Activated CD8-positive, alpha-beta T cell treated with anti-CD3 and anti-CD28 coated beads, Interleukin-2, amount 10 ng/mL, durations not matched to agents 7 days and 5 days (primary cell): ENCODE measurements at regions not wholly inside any gene's neighbourhood (a gene's known extent, or its start where the extent isn't known, plus 50 kb on each side); places are given as distances from the start of the nearest gene placed in this dataset.
"Not testable (repeated sequence)": the region's sequence is repeated elsewhere in the genome, so short reads cannot be mapped to it uniquely, and the experiment has no call there.

ENCODE experiments used
- ATAC-seq: fragments of 150-1000 bp; cut with Tn5 transposase; one replicate; pipeline ENCODE4 v1.10.0; 2021; ENCODE audit warnings: moderate library complexity
- CTCF ChIA-PET: fragments of 350-600 bp; sonication (Branson Sonifier 250); formaldehyde crosslinking; loops from one replicate; lab custom pipeline; 2021; ENCODE audit warnings: antibody characterized with exemption; lab: Charles Lee
- POLR2A ChIA-PET: fragments of 350-600 bp; sonication (Branson Sonifier 250); formaldehyde crosslinking; loops from one replicate; lab custom pipeline; 2021; ENCODE audit warnings: antibody characterized with exemption; lab: Charles Lee
- DNase-seq: peaks from one replicate; pipeline ENCODE4 v3.0.0-alpha.2; 2020
- H3K27ac Mint-ChIP-seq: one replicate; pipeline ENCODE4 v1.8.0; 2021; ENCODE audit warnings: mild to moderate bottlenecking, mixed read lengths
- H3K27me3 Mint-ChIP-seq: one replicate; pipeline ENCODE4 v1.8.0; 2021; ENCODE audit warnings: low read depth, mixed read lengths
- H3K36me3 Mint-ChIP-seq: one replicate; pipeline ENCODE4 v1.8.0; 2021; ENCODE audit warnings: low read depth, mixed read lengths
- H3K4me1 Mint-ChIP-seq: one replicate; pipeline ENCODE4 v1.8.0; 2021; ENCODE audit warnings: low read depth, mixed read lengths
- H3K4me3 Mint-ChIP-seq: one replicate; pipeline ENCODE4 v1.8.0; 2021; ENCODE audit warnings: mild to moderate bottlenecking, mixed read lengths
- H3K9me3 Mint-ChIP-seq: one replicate; pipeline ENCODE4 v1.8.0; 2022; ENCODE audit warnings: mixed read lengths; ENCODE audit not compliant: insufficient read depth

DNA sequence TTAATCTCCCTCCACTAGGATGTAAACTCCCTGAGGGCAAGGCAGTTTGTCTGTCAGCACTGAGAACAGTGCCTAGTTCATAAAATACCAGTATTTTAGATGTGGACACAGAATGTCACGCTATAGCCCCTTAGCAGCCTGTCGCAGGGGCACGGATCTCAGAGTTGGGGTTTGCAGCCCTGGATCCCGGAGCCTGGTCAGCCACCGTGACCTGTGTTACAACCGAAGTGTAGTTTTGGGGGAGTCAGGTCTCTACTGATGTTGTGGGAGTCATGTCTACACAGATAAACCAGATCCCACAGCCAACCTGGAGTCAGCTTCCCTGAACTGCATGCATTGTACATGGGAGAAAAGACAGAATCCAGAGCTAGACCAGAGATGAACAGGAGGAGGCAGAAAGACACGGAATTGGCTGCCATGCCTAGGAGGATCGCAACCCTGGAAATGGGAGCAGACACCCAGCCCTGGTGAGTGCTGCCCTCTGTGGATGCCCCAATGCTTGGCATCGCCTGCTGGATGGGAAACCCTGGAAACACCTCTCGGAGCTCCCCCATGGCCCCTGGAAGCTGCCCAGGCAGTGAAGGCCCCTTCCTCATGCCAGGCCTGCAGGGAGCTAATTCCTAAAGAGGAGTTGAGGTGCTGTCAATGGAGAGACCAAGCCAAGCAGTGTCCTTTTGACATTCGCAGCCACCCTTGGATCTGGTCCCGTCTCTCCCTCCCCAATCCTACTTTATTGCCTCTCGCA is 851.3 kb downstream of the TBC1D22A start:
- no peaks in the 10 kb centered on the region for H3K9me3 Mint-ChIP-seq
- no peaks in the 10 kb centered on the region for H3K27me3 Mint-ChIP-seq
- H3K27ac Mint-ChIP-seq, result no peak overlapping the region
- ChIA-PET POLR2A (no interaction called here), CTCF (no interaction called here)
- H3K4me1 Mint-ChIP-seq, result no peaks in the 10 kb centered on the region
- no peak for DNase-seq
- H3K36me3 Mint-ChIP-seq, result no peaks in the 10 kb centered on the region
- no peak overlapping the region for H3K4me3 Mint-ChIP-seq
- no peak for ATAC-seq

DNA sequence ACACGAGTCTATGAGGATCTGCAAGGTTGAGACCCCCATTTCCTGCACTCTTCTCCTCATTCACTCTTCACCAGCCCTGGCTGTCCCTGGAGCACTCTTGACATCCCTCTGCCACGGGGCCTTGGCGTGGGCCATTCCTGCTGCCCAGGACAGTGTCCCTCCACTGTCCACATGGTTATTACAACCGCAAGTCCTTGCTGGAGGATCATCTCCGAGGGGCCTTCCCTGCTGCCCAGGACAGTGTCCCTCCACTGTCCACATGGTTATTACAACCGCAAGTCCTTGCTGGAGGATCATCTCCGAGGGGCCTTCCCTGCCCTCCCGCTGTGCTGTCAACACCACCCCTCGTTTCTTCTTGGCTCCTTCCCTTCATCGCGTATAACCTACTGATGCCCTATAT is 850.7 kb downstream of the TBC1D22A start:
- H3K9me3 Mint-ChIP-seq, H3K36me3 Mint-ChIP-seq, CTCF ChIA-PET, H3K4me3 Mint-ChIP-seq, DNase-seq, H3K4me1 Mint-ChIP-seq, H3K27ac Mint-ChIP-seq, POLR2A ChIA-PET, ATAC-seq, H3K27me3 Mint-ChIP-seq: not testable (repeated sequence)

DNA sequence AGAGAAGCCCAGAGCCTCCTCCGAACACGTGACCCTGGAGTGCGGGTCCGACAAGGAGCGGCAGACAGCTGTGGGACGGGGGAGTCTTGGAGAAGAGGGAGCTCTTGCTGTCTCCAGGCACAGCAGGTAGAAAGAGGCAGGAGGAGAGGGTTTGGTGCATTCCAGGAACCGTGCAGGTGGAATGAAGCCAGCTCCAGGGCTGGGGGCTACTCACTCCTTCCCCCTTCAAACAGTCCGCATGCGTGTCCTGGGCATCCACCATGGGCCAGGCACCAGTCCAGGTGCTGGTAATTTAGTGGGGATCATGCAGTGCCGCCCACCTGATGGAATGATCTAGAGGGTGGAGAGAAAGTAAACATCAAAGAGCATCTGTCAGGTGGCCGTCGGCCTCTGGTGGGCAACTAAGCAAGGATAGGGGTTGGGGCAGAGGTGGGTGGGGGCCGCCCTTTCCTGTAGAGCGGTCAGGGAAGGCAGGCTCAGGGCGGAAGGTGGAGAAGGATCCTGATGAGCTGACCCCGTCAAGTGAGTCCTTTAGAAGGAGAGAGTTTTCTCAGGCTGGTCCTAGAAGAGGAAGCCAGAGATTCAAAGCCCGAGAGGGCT is 850.0 kb downstream of the TBC1D22A start:
- POLR2A ChIA-PET, result no interaction called here
- ATAC-seq (no peak), DNase-seq (peak; percentile 20)
- H3K4me1 Mint-ChIP-seq, result no peaks in the 10 kb centered on the region
- no peaks in the 10 kb centered on the region for H3K36me3 Mint-ChIP-seq
- no peaks in the 10 kb centered on the region for H3K27me3 Mint-ChIP-seq
- H3K27ac Mint-ChIP-seq, result no peak overlapping the region
- no peaks in the 10 kb centered on the region for H3K9me3 Mint-ChIP-seq
- CTCF ChIA-PET, result no interaction called here
- H3K4me3 Mint-ChIP-seq, result no peak overlapping the region

DNA sequence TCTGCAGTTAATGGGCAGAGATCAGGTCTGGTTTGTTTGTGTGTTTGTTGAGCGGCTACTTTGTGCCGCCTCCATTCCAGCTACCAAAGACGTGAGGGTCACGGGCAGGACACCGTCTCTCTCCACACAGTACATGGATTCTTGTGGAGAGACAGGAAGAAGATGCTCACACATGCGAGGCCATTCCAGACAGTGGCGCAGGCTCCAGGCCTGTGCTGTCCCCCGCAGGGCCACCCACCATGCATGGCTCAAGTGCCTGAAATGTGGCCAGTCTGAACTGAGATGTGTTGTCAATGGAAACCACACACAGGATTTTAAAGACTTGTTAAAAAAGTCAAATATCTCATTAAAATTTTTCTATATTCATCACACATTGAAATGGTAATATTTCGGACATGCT is 848.3 kb downstream of the TBC1D22A start:
- ATAC-seq (no peak), DNase-seq (peak; percentile 20)
- ChIA-PET CTCF (no interaction called here), POLR2A (no interaction called here)
- no peaks in the 10 kb centered on the region for H3K4me1 Mint-ChIP-seq
- H3K36me3 Mint-ChIP-seq, result no peaks in the 10 kb centered on the region
- no peak overlapping the region for H3K27ac Mint-ChIP-seq
- H3K4me3 Mint-ChIP-seq, result no peak overlapping the region
- H3K27me3 Mint-ChIP-seq, result no peaks in the 10 kb centered on the region
- H3K9me3 Mint-ChIP-seq, result no peaks in the 10 kb centered on the region

DNA sequence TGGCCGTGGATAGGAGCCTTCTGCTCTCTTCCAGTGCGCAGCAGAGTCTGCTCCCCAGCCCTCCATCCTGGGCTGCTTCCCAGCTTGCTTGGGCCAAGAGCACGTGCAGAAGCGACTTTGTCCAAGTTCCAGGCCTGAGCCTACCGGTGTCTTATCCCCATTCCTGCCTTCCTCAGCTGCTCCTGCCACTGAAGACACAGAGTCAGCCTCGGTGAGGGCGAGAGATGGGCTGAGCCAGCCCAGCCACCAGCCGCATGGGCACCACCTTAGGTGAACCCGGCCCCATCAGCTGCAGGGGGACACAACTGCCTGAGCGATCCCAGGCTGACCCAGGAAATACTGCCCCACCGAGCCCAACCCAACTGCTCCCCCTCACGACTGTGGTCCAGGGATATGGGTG is 847.8 kb downstream of the TBC1D22A start:
- Mint-ChIP-seq H3K27me3 (no peaks in the 10 kb centered on the region), H3K36me3 (no peaks in the 10 kb centered on the region), H3K4me3 (no peak overlapping the region), H3K9me3 (no peaks in the 10 kb centered on the region), H3K4me1 (no peaks in the 10 kb centered on the region), H3K27ac (no peak overlapping the region)
- POLR2A ChIA-PET, result no interaction called here
- CTCF ChIA-PET, result no interaction called here
- ATAC-seq (no peak), DNase-seq (peak; percentile 23)

DNA sequence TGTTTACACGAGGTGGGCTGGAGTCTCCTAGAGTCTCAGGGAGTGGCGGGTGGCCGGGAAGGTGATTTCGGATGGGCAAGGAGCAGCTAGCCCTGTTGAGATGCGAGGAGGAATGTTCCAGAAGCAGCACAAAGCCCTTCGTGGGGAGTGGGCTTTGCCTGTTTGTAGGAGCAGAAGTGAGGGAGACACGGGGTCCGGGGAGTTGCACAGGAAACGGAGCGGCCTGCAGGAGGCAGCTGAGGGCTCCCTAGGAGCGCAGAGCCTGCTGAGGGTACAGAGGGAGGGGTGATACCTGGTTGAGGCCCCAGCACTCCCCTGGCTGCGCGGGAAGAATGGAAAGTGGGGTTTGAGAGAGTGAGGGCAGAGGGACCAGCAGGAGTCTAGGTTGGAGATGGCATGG is 847.2 kb downstream of the TBC1D22A start:
- Mint-ChIP-seq H3K4me3 (no peak overlapping the region), H3K27ac (no peak overlapping the region), H3K9me3 (no peaks in the 10 kb centered on the region), H3K4me1 (no peaks in the 10 kb centered on the region), H3K27me3 (no peaks in the 10 kb centered on the region), H3K36me3 (no peaks in the 10 kb centered on the region)
- CTCF ChIA-PET, result no interaction called here
- no peak for ATAC-seq
- POLR2A ChIA-PET, result no interaction called here
- DNase-seq, result no peak

DNA sequence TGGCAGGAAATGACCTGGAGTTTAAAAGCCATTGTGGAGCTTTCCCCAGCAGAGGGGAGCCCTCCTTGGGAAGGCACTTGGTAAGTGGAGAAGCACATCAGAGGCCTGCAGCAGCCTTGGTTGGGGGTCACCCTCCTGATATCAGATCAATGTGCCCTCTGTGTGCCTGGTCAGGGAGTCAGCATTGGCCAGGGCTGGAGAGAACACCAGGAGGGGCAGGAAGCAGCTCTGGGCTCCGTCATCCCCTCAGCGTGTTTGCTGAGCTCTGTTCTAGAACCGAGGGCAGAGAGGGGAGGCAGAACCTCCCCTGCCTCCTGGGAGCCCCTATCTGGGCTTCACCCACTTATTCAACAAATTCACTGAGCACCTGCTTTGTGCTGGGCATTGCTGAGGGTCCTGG is 846.0 kb downstream of the TBC1D22A start:
- ChIA-PET POLR2A (no interaction called here), CTCF (no interaction called here)
- DNase-seq (no peak), ATAC-seq (no peak)
- H3K4me1 Mint-ChIP-seq, result no peaks in the 10 kb centered on the region
- H3K27ac Mint-ChIP-seq, result no peak overlapping the region
- H3K27me3 Mint-ChIP-seq, result no peaks in the 10 kb centered on the region
- no peaks in the 10 kb centered on the region for H3K36me3 Mint-ChIP-seq
- H3K9me3 Mint-ChIP-seq, result no peaks in the 10 kb centered on the region
- no peak overlapping the region for H3K4me3 Mint-ChIP-seq

DNA sequence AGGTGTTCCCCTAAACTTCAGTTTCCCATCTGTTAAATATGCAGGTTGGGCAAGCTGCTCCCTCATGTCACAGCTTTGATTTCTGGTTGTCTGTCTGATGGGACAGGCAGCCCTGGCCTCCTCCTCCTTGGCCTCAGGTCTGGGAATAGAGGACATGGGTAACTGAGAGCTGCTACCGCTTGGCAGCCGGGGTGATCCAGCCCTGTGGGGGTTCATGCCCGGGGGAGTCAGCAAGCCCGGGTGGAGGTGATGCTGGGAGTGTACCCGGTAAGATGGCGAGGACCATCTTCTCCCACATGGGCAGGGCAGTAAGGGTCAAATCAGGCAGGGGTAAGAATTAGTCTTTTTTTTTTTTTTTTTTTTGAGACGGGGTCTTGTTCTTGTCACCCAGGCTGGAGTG is 845.0 kb downstream of the TBC1D22A start:
- Mint-ChIP-seq H3K27ac (no peak overlapping the region), H3K4me1 (no peaks in the 10 kb centered on the region), H3K9me3 (no peaks in the 10 kb centered on the region), H3K4me3 (no peak overlapping the region), H3K27me3 (no peaks in the 10 kb centered on the region), H3K36me3 (no peaks in the 10 kb centered on the region)
- no peak for DNase-seq
- ChIA-PET CTCF (no interaction called here), POLR2A (no interaction called here)
- no peak for ATAC-seq

DNA sequence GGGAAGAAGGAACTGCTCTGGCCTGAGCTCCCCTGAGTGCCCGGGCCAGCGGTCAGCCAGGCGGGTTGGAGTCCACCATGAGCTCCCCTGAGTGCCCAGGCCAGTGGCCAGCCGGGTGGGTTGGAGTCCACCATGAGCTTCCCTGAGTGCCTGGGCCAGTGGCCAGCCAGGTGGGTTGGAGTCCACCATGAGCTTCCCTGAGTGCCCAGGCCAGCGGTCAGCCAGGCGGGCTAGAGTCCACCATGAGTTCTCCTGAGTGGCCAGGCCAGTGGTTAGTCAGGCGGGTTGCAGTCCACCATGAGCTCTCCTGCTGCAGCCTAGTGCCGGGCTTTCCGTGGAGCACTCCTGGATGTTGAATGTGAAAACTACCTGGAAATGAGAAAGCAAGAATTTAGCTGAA is 844.0 kb downstream of the TBC1D22A start:
- DNase-seq (no peak), ATAC-seq (no peak)
- Mint-ChIP-seq H3K4me3 (no peak overlapping the region), H3K27me3 (no peaks in the 10 kb centered on the region), H3K9me3 (no peaks in the 10 kb centered on the region), H3K36me3 (no peaks in the 10 kb centered on the region), H3K4me1 (no peaks in the 10 kb centered on the region), H3K27ac (no peak overlapping the region)
- POLR2A ChIA-PET, result no interaction called here
- CTCF ChIA-PET, result no interaction called here

DNA sequence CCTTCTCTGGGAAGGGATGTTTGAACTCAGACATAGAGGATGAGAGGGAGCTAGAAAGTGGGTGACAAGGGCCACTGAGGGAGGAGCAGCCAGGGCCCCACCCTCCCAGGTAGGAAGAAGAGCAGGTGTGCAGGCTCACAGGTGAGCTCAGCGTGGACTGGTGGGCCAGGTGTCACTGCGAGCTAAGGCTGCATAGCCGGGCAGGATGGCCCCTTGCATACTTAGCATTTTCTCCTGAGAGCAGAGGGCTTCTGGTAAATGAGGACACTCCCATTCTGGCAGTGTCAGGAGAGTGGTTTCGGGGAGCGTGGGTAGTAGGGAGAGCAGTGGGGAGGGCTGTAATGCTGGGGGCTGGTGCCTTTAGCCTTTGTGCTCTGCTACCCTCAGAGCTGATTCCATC is 843.4 kb downstream of the TBC1D22A start:
- DNase-seq, result no peak
- ATAC-seq, result no peak
- POLR2A ChIA-PET, result no interaction called here
- CTCF ChIA-PET, result no interaction called here
- no peaks in the 10 kb centered on the region for H3K9me3 Mint-ChIP-seq
- no peaks in the 10 kb centered on the region for H3K4me1 Mint-ChIP-seq
- no peak overlapping the region for H3K4me3 Mint-ChIP-seq
- H3K27ac Mint-ChIP-seq, result no peak overlapping the region
- no peaks in the 10 kb centered on the region for H3K36me3 Mint-ChIP-seq
- no peaks in the 10 kb centered on the region for H3K27me3 Mint-ChIP-seq

DNA sequence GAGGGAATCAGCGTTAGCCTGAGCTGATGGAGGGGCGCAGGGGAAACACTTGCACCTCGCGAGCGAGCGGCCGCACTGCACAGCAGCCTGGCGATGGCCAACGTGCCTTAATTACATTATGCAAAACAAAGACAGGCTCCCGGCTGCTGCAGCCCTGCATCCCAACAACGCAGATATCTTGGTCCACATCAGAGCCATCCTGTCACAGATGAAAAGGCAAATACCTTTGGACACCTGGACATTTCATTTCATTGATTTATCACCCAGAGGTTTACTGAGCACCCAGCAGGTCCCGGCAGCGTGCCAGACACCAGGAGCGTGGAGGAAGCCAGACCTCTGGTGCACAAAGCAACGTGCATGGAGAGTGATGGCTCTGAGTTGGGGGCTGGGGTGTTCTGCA is 843.0 kb downstream of the TBC1D22A start:
- Mint-ChIP-seq H3K27ac (no peak overlapping the region), H3K36me3 (no peaks in the 10 kb centered on the region), H3K4me3 (no peak overlapping the region), H3K27me3 (no peaks in the 10 kb centered on the region), H3K9me3 (no peaks in the 10 kb centered on the region), H3K4me1 (no peaks in the 10 kb centered on the region)
- no peak for DNase-seq
- POLR2A ChIA-PET, result no interaction called here
- no peak for ATAC-seq
- CTCF ChIA-PET, result no interaction called here

DNA sequence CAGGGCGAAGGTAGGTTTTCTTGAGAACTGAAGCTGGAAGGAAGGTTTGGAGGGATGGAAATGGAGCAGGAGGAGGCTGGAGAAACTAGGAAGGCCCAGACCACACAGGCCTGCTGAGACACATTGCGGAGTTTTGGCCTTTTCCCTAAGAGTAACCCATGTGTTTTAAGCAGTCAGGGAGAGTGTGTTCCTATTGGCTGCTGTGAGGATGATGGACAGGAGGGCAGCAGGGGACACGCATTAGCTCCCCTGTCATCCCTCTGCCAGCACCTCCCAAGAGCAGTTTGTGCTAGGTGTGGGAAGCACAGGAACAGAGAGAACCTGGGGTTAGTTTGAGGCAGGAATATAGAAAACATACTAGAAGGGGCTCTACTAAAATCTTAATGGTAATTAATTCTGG is 842.1 kb downstream of the TBC1D22A start:
- Mint-ChIP-seq H3K36me3 (no peaks in the 10 kb centered on the region), H3K9me3 (no peaks in the 10 kb centered on the region), H3K4me3 (no peak overlapping the region), H3K4me1 (no peaks in the 10 kb centered on the region), H3K27me3 (no peaks in the 10 kb centered on the region), H3K27ac (no peak overlapping the region)
- POLR2A ChIA-PET, result no interaction called here
- ATAC-seq, result no peak
- DNase-seq, result no peak
- CTCF ChIA-PET, result no interaction called here

DNA sequence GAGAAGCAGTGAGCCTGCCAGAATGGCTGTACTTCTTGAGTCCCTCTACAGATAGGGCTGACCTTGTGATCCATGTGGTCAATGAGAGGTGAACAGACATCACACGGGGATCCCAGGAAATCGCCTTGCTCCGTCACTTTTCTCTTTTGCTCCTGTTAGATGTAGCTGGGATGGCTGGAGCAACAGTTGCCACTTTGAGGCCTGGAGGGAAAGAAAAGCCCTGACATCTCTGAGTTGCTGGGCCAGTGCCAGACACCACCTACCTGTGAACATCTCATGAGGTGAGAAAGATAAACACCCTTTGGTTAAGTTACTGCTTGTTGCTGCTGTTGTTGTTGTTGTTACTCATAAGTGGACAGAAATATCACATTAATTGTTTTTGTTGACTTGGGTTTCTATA is 840.3 kb downstream of the TBC1D22A start:
- H3K27me3 Mint-ChIP-seq, result no peaks in the 10 kb centered on the region
- H3K36me3 Mint-ChIP-seq, result no peaks in the 10 kb centered on the region
- ATAC-seq (no peak), DNase-seq (no peak)
- H3K27ac Mint-ChIP-seq, result no peak overlapping the region
- H3K4me3 Mint-ChIP-seq, result no peak overlapping the region
- CTCF ChIA-PET, result no interaction called here
- H3K4me1 Mint-ChIP-seq, result no peaks in the 10 kb centered on the region
- H3K9me3 Mint-ChIP-seq, result no peaks in the 10 kb centered on the region
- POLR2A ChIA-PET, result no interaction called here
